Suppressor macrophage (primary cell): ENCODE measurements at regions not wholly inside any gene's neighbourhood (a gene's known extent, or its start where the extent isn't known, plus 50 kb on each side); places are given as distances from the start of the nearest gene placed in this dataset.
A peak's percentile ranks its signal among the peaks of the same experiment; 100 is the strongest.
"Not testable (repeated sequence)": the region's sequence is repeated elsewhere in the genome, so short reads cannot be mapped to it uniquely, and the experiment has no call there.

Source experiments
- DNase-seq, 4 experiments: peaks; one replicate each; pipeline ENCODE4 v3.0.0-alpha.2; 2020 to 2022

- DNase-seq, result not testable (repeated sequence)
Measured at GRCh38 chr9:85792057-85792456, 50.3 kb upstream of the AGTPBP1 start.

- not testable (repeated sequence) for DNase-seq
Measured at GRCh38 chr9:85802978-85803695, 61.4 kb upstream of the AGTPBP1 start.

- not testable (repeated sequence) for DNase-seq
Measured at GRCh38 chr9:85804847-85805133, 63.0 kb upstream of the AGTPBP1 start.

- peak; percentile 66 to 88 (median 78) for DNase-seq
Measured at GRCh38 chr9:85805134-85806005, 63.6 kb upstream of the AGTPBP1 start.

- not testable (repeated sequence) for DNase-seq
Measured at GRCh38 chr9:85808329-85808728, 66.6 kb upstream of the AGTPBP1 start.

GRCh38 chr9:85813388-85813787, 71.6 kb upstream of the AGTPBP1 start:
- not testable (repeated sequence) for DNase-seq

- DNase-seq, result peak in 1 of 4 experiments; percentile 9
Measured at GRCh38 chr9:85814800-85815199, 73.0 kb upstream of the AGTPBP1 start.

GRCh38 chr9:85818971-85819370, 77.2 kb upstream of the AGTPBP1 start:
- DNase-seq, result peak; percentile 2 to 37 (median 19)

- DNase-seq, result not testable (repeated sequence)
Measured at GRCh38 chr9:85820598-85820997, 78.8 kb upstream of the AGTPBP1 start.

GRCh38 chr9:85824949-85825348, 83.2 kb upstream of the AGTPBP1 start:
- peak in 3 of 4 experiments; percentile 12 to 16 (median 16) for DNase-seq

GRCh38 chr9:85834591-85834990, 92.8 kb upstream of the AGTPBP1 start:
- DNase-seq, result not testable (repeated sequence)

GRCh38 chr9:85843949-85844348, 97.0 kb upstream of the NAA35 start:
- DNase-seq, result not testable (repeated sequence)

- DNase-seq, result not testable (repeated sequence)
Measured at GRCh38 chr9:85847782-85848181, 93.2 kb upstream of the NAA35 start.

- DNase-seq, result no peak
Measured at GRCh38 chr9:85858056-85858750, 82.7 kb upstream of the NAA35 start.

GRCh38 chr9:85859765-85860164, 81.2 kb upstream of the NAA35 start:
- DNase-seq, result no peak

GRCh38 chr9:85861882-85862281, 79.1 kb upstream of the NAA35 start:
- not testable (repeated sequence) for DNase-seq

- no peak for DNase-seq
Measured at GRCh38 chr9:85863875-85864274, 77.1 kb upstream of the NAA35 start.

- no peak for DNase-seq
Measured at GRCh38 chr9:85871008-85871407, 69.9 kb upstream of the NAA35 start.

GRCh38 chr9:85871683-85872082, 69.3 kb upstream of the NAA35 start:
- not testable (repeated sequence) for DNase-seq

GRCh38 chr9:85872463-85872862, 68.5 kb upstream of the NAA35 start:
- DNase-seq, result no peak

- DNase-seq, result no peak
Measured at GRCh38 chr9:85876628-85877027, 64.3 kb upstream of the NAA35 start.

- DNase-seq, result not testable (repeated sequence)
Measured at GRCh38 chr9:85878872-85879597, 61.9 kb upstream of the NAA35 start.
